Thyroid gland (tissue), 4 donors: ENCODE measurements at regions not wholly inside any gene's neighbourhood (a gene's known extent, or its start where the extent isn't known, plus 50 kb on each side); places are given as distances from the start of the nearest gene placed in this dataset.

Experiments used
- DNase-seq, 2 donors: peaks; one replicate each; pipeline ENCODE4 v3.0.0-alpha.2; 2019
- H3K27ac ChIP-seq, 3 donors: fragments of 200-600 bp; sonication (generic); 1 replicate in 2 of 3; 2 replicates in 1 of 3; pipeline ENCODE4 v1.5.1; 2016 to 2019; ENCODE audit warnings: mild to moderate bottlenecking in 1 of 3, moderate library complexity in 1 of 3
- H3K27me3 ChIP-seq: fragments of 200-600 bp; sonication (generic); one replicate; pipeline ENCODE4 v1.5.1; 2019
- H3K36me3 ChIP-seq, 2 donors: fragments of 200-600 bp; sonication (generic); one replicate each; pipeline ENCODE4 v1.5.1; 2016 to 2019
- H3K4me1 ChIP-seq, 2 donors: fragments of 200-600 bp; sonication (generic); one replicate each; pipeline ENCODE4 v1.5.1; 2017 to 2019
- H3K4me3 ChIP-seq, 3 donors: fragments of 200-600 bp; sonication (generic); replicated peaks in 1 of 3; 1 replicate in 2 of 3; 2 replicates in 1 of 3; pipeline ENCODE4 v1.5.1; 2016; ENCODE audit warnings: mild to moderate bottlenecking in 1 of 3
- H3K9me3 ChIP-seq: fragments of 200-600 bp; sonication (generic); one replicate; pipeline ENCODE4 v1.5.1; 2017
- CTCF ChIP-seq, 6 experiments: fragments of 200-600 bp in 3 of 6; fragments of 450-650 bp in 3 of 6; sonication (generic) in 3 of 6; IDR thresholded peaks; one replicate each; pipeline ENCODE4 v1.5.1; 2016 to 2019; ENCODE audit warnings: antibody characterized with exemption in 6 of 6, mild to moderate bottlenecking in 2 of 6, inconsistent platforms in 1 of 6, moderate library complexity in 1 of 6
- POLR2A ChIP-seq, 2 donors: fragments of 450-650 bp; IDR thresholded peaks; one replicate each; pipeline ENCODE4 v1.6.1; 2017; ENCODE audit warnings: antibody characterized with exemption in 2 of 2, mild to moderate bottlenecking in 2 of 2, moderate library complexity in 1 of 2
- WGBS, 2 donors: methylation state at CpG; one replicate each; pipeline ENCODE4 v1.1.5; 2017; 5-methylcytosine and 5-hydroxymethylcytosine counted together
- intact Hi-C: fragments of 100-400 bp; cut with DNase I; formaldehyde crosslinking; loops from one replicate; pipeline ENCODE4 v1.15.1; 2023

GRCh38 chr4:158001756-158002155 lies 171.1 kb downstream of the GASK1B start:
- 71 to 83% methylated on average over 2 of the region's 2 CpGs for WGBS, 2 donors
- no peak overlapping the region for H3K27ac ChIP-seq
- intact Hi-C loops, result no loop called here

GRCh38 chr4:157999723-158000122 lies 173.1 kb downstream of the GASK1B start:
- Histone ChIP-seq H3K36me3 (no peaks in the 10 kb centered on the region), H3K4me1 (no peaks in the 10 kb centered on the region), H3K27me3 (no peaks in the 10 kb centered on the region), H3K27ac (no peak overlapping the region), H3K9me3 (no peaks in the 10 kb centered on the region), H3K4me3 (no peak overlapping the region)
- TF ChIP-seq POLR2A (IDR thresholded peaks at IDR 0.05) (no peak), CTCF (IDR thresholded peaks at IDR 0.05) (no peak)
- no peak for DNase-seq
- intact Hi-C loops, result loop anchor here (10.0 kb wide), 1 partner anchor 165 kb away; no protein-coding TSS in a partner anchor
- WGBS, 2 donors, result 84 to 95% methylated on average over 1 of the region's 1 CpG

More at GRCh38 chr4:158001756-158002155, 171.1 kb downstream of the GASK1B start:
- H3K4me3 ChIP-seq, result no peak overlapping the region
- H3K9me3 ChIP-seq, result no peaks in the 10 kb centered on the region
- DNase-seq, result no peak
- no peaks in the 10 kb centered on the region for H3K27me3 ChIP-seq
- H3K4me1 ChIP-seq, result peaks cover 0 to 10% of the 10 kb centered on the region in 2 donors
- TF ChIP-seq POLR2A (IDR thresholded peaks at IDR 0.05) (no peak), CTCF (IDR thresholded peaks at IDR 0.05) (no peak)
- H3K36me3 ChIP-seq, result no peaks in the 10 kb centered on the region

- Histone ChIP-seq H3K36me3 (no peaks in the 10 kb centered on the region), H3K9me3 (no peaks in the 10 kb centered on the region), H3K27ac (no peak overlapping the region), H3K4me1 (no peaks in the 10 kb centered on the region), H3K27me3 (no peaks in the 10 kb centered on the region), H3K4me3 (no peak overlapping the region)
- TF ChIP-seq POLR2A (IDR thresholded peaks at IDR 0.05) (no peak), CTCF (IDR thresholded peaks at IDR 0.05) (no peak)
- 86 to 96% methylated on average over 1 of the region's 1 CpG for WGBS, 2 donors
- intact Hi-C loops, result loop anchor here (10.0 kb wide), 1 partner anchor 168 kb away; no protein-coding TSS in a partner anchor
- DNase-seq, result no peak
These were observed 175.5 kb downstream of the GASK1B start for GRCh38 chr4:157997296-157997695.

GRCh38 chr4:157996061-157997028 lies 176.5 kb downstream of the GASK1B start:
- no peaks in the 10 kb centered on the region for H3K9me3 ChIP-seq
- TF ChIP-seq CTCF (IDR thresholded peaks at IDR 0.05), result no peak
- TF ChIP-seq POLR2A (IDR thresholded peaks at IDR 0.05), result no peak
- 71 to 72% methylated on average over 6 of the region's 6 CpGs for WGBS, 2 donors
- H3K4me3 ChIP-seq, result no peak overlapping the region
- no peaks in the 10 kb centered on the region for H3K27me3 ChIP-seq
- no peak overlapping the region for H3K27ac ChIP-seq
- no peaks in the 10 kb centered on the region for H3K36me3 ChIP-seq
- DNase-seq, result no peak
- intact Hi-C loops, result loop anchor here (10.0 kb wide), 1 partner anchor 168 kb away; no protein-coding TSS in a partner anchor
- H3K4me1 ChIP-seq, result no peaks in the 10 kb centered on the region

- Histone ChIP-seq H3K4me3 (no peak overlapping the region), H3K27ac (no peak overlapping the region), H3K4me1 (no peaks in the 10 kb centered on the region), H3K27me3 (no peaks in the 10 kb centered on the region), H3K9me3 (no peaks in the 10 kb centered on the region), H3K36me3 (no peaks in the 10 kb centered on the region)
- intact Hi-C loops, result loop anchor here (10.0 kb wide), 1 partner anchor 170 kb away; no protein-coding TSS in a partner anchor
- no peak for DNase-seq
- whole genome bisulfite sequencing, 2 donors, result 75 to 82% methylated on average over 6 of the region's 6 CpGs
- TF ChIP-seq POLR2A (IDR thresholded peaks at IDR 0.05), result no peak
- TF ChIP-seq CTCF (IDR thresholded peaks at IDR 0.05), result no peak
These were observed 178.0 kb downstream of the GASK1B start for GRCh38 chr4:157994863-157995262.
